Suprapubic skin (tissue), 3 donors: ENCODE measurements at regions not wholly inside any gene's neighbourhood (a gene's known extent, or its start where the extent isn't known, plus 50 kb on each side); places are given as distances from the start of the nearest gene placed in this dataset.

Source experiments
- CTCF ChIP-seq, 2 donors: fragments of 200-600 bp in 1 of 2; fragments of 450-650 bp in 1 of 2; sonication (generic) in 1 of 2; IDR thresholded peaks; one replicate each; pipeline ENCODE4 v1.5.1; 2016 to 2019; ENCODE audit warnings: antibody characterized with exemption in 2 of 2, mild to moderate bottlenecking in 1 of 2, moderate library complexity in 1 of 2
- EP300 ChIP-seq: sonication (generic); formaldehyde crosslinking; IDR thresholded peaks from one replicate; pipeline ENCODE4 v1.6.1; 2017; ENCODE audit warnings: antibody characterized with exemption
- POLR2A ChIP-seq, 2 donors: fragments of 450-650 bp; IDR thresholded peaks; one replicate each; pipeline ENCODE4 v1.6.1; 2017; ENCODE audit warnings: antibody characterized with exemption in 2 of 2, mild to moderate bottlenecking in 2 of 2, moderate library complexity in 2 of 2

- no peak for TF ChIP-seq POLR2A (IDR thresholded peaks at IDR 0.05)
- no peak for TF ChIP-seq CTCF (IDR thresholded peaks at IDR 0.05)
- no peak for TF ChIP-seq EP300
These were observed 698.1 kb upstream of the NRP1 start for GRCh38 chr10:34032564-34032963.
